OCI-M1 (cell line): ENCODE measurements at regions not wholly inside any gene's neighbourhood (a gene's known extent, or its start where the extent isn't known, plus 50 kb on each side); places are given as distances from the start of the nearest gene placed in this dataset.

Experiments used
- DNase-seq: peaks from one replicate; lab custom pipeline; 2025; lab: John Stamatoyannopoulos, UW

DNA sequence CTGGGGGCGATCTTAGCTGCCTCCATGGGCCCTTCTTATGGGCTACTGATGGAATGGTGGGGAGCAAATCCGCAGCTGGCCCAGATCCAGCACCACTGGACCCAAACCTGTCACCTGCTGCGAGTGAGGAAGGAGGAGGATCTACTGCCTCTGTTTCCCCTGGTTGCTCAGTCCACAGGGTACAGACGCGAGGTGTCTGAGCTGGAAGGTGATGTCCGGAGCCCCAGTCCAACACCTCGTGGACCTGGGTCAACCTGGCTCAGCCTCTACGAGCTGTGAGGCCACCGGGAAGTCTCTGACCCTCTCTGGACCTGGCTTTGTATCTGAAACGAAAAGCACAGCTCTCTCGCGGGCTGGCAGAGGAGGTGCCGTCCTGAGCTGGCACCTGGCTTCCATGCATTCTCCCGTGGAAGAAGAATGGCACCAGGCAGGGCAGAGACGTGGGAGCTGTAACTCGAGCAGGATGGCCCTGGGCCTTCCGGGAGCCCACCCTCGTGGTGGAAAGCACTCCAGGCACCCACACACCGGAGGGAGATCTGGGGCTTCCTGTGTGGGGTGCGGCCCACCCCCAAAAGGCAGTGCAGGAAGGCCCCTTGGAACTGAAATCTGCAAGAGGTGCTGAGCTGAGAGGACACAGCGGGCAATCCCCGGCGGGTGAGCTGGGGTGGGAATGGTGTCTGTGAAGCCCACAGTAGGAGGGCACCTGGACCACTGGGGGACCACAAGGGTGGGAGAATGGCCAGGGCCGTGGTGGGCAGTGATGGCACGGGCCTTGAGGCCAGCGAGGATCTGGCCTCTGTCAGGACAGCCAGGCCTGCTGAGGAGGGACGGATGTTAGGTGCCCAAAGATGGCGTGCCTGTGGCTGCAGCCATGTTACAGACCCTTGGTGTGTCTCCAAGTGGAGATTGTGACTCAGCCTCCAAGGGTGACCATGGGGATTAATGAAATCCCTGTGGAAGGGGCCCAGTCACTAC lies 133.4 kb downstream of the OLFM1 start:
- no peak for DNase-seq

GRCh38 chr9:135221576-135221950 lies 134.1 kb downstream of the OLFM1 start:
- no peak for DNase-seq

- no peak for DNase-seq
Observed at GRCh38 chr9:135221951-135222631, 134.6 kb downstream of the OLFM1 start.

DNA sequence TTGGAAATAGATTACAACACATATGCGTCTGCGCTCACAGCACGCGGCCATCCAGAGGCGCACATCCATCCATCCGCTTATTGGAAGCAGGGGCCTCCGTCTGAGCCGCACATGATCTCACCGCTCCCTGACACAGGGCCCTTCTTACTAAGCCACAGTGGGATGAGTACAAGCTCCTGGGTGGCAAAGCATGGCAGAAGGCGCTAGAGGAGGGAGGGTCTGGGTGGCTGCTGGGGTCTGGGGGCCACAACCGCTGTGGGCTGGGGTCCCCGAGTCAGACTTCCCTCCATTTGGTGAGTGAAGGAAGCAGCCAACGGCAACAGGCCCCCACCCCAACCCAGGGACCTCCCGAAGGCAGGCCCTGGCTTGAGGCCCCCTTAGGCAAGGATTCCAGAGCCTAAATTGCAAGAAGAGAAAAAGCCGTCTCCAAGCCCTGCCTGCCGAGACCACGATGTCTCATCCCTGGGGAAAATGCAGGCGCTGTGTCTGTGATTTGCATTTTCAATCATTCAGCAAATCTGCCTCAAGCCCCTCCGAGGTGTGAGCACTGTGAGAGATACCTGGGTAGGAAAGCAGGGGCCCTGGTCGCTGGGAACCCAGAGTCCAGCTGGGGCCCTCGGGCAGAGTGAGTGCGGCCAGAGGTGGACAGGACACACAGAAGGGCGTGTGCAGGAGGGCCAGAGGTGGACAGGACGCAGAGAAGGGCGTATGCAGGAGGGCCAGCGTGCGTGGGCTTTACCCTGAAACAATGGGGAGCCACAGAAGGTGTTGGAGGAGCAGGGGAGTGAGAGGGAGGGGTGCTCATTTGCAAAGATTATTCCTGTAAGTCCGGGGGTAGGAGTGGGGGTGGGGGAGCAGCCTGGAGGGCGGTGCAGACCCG lies 135.7 kb downstream of the OLFM1 start:
- no peak for DNase-seq

DNA sequence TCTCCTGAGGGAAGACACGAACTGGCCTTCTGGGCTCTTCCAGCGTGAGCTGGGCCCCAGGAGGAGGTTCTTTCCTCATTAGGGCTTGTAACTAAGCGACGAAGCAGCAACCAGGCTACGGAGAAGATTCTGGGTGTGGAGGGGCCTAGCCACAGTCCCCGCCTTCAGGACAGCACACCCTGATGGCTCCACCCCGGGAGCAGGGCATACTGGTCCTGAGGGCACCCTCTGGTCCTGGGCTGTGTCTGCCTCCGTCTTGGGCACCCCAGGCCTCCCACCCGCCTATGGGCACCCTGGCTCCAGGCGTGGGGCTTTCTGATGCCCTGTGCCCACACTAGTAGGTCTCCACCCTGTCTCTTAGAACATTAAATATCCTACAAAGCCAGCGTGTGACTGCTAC lies 136.4 kb downstream of the OLFM1 start:
- no peak for DNase-seq

- no peak for DNase-seq
Observed at GRCh38 chr9:135224286-135224877, 136.9 kb downstream of the OLFM1 start.

GRCh38 chr9:135224921-135225541 lies 137.6 kb downstream of the OLFM1 start:
- DNase-seq, result no peak

DNA sequence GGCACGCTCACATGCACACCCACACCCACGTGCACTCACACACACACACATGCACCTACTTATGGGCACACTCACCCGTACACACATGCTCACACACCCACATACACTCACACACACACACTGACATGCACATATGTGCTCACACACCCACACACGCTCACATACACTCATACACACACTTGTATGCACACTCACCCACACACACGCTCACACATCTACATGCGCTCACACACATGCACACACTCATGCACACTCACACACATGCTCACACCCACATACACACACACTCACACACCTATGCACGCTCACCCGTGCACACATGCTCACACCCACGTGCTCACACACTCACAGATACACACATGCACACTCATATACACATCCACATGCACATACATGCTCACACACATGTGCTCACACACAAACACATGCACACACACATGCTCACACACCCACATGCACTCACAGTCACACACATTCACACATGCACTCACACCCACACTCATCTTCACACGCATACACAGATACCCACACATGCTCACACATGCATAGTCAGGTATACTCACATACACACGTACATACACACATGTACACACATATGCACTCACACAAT lies 138.3 kb downstream of the OLFM1 start:
- DNase-seq, result no peak

DNA sequence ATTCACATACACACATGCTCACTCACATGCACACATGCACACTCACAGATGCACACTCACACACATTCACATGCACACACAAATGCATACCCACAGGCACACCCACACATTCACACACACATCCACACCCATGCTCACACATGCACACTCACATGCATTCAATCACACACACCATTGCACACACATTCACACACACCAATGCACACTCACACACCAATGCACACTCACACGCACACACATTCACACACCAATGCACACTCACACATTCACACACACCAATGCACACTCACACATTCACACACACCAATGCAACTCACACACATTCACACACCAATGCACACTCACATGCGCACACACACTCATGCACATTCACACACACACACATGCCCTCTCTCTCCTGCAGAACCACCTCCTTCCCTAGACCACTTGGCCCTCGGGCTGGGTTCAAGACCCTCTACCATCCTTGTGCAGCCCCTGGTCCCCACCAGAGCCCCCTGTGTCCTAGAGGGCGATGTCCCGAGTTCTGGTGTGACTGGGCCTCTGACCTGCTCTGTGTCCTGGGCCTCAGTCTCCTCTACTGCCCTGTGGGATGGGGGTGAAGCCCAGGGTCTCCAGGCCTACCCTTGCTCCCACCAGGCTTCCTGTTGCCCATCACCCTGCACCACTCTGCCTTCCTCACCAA lies 139.0 kb downstream of the OLFM1 start:
- DNase-seq, result no peak

- no peak for DNase-seq
Observed at GRCh38 chr9:135227641-135228251, 140.3 kb downstream of the OLFM1 start.

DNA sequence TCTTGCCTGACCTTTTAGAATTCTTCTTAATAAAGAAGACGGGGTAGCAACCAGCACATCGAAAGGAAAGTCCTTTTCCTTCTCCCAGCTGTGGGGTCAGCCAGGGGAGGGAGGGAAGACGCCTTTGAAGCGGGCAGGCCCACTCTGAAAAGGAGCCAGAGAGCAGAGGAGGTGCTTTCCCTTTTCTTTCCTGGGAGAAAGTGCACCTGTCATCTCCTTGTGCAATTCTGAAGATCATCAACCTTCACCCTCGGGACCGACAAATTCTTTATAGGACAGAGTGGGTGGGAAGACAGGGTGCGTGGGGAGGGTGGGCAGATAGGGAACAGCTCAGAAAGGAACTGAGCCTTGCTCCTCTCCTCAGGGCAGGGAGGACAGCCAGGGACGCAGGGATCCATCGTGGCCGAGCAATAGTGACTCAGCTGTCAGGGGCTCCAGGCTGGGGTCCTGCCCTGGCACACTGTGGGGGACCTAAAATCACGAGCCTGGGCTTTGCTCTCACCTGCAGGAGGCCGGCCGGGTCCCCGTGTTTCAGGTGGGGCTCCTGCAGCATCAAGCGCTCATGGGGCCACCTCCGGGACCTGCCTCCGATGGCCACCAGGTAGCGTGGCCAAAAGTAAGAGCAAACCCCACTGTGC lies 141.0 kb downstream of the OLFM1 start:
- DNase-seq, result no peak

DNA sequence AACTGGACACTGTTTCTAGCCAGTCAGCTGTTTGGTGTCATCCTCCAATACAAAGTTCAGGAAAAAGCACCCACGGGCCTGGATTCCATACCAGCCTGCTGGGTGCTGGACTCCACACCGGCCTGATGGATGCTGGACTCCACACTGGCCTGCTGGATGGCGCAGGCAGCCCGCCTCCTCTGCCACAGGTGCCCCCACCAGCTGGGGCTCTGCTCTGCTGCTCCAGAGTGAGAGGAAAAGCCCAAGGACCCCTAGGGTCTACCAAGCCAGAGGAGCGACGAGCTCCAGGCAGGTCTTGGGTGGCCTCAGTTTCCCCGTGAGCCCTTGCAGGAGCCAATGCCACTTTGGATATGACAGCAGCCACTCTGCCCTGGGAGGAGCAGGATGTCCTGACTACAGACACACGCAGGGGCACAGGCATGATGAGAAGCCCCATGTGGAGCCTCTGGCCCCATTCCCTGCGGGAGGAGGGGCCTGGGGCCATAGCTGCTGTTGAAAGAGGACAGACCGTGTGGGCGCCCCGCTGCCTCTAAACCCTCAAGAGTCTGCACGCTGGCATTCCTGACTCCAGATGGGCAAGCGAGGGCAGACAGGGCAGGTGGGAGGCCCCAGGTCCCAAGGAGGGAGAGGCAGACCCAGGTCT lies 141.6 kb downstream of the OLFM1 start:
- DNase-seq, result no peak

- DNase-seq, result no peak
Observed at GRCh38 chr9:135229701-135230385, 142.4 kb downstream of the OLFM1 start.

- no peak for DNase-seq
Observed at GRCh38 chr9:135230386-135230765, 142.9 kb downstream of the OLFM1 start.

DNA sequence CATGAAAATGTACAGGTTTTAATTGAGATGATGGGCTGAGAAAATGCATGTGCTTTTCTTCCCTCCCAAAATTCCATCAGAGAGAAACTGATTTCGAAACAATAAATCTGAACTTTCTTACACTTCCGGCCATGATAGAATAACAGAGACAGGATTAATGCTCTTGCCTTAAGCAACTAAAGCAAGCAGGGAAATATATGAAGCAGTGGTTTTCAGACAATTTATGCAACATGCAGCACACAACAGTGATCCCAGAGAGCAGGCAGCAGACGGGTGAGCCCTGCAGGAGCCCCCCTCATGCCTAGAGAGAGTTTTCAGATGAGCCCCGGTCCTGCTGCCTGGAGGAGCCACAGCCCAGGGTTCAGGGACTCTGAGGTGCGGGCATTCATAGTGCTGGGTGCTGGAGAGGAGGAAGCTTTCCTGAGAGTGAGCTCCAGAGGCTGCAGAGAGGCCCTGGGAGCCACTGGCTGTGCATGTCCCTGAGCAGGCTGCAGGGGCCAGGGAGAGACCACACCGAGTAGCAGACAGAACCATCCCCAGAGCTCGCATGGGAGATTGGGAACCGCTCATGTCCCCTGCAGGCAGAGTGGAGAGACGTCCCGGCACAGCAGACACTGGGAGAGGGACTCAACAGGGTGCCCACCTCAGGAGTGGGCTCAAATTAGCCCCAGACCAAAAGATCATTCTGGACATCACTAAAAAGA lies 143.5 kb downstream of the OLFM1 start:
- no peak for DNase-seq

DNA sequence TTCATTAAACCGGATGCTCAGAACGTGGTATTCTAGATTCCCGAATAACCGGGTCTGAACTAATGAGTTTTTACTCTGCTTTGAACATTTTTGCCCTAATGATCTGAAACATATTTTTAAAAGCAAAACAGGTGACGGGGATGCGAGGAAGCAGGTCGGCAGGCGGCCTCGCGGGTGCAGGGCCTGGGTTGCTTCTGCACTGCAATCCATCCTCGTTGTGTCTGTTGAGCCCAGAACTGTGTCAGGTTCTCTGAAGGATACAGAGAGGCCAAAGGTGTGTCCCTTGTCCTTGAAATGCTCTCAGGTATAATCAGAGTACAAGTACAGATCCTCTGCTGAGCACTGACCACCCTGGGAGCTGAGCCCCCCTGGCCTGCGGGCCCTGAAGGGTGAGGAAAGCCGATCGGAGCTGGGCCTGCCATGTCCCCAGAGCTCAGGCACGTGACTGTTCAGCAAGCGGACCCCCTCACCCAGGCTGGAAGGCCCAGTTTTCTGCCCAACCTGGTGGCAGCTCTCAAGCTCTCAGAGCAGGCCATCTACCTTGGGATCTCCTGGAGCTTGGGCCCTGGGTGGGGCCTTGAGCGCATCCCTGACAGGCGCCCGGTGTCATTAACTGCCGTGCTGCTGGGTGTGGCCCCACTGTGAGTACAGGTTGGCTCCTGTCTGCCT lies 151.8 kb downstream of the OLFM1 start:
- DNase-seq, result no peak

GRCh38 chr9:135239769-135240141 lies 152.3 kb downstream of the OLFM1 start:
- DNase-seq, result no peak
